ENCODE measurements at regions not wholly inside any gene's neighbourhood (a gene's known extent, or its start where the extent isn't known, plus 50 kb on each side); places are given as distances from the start of the nearest gene placed in this dataset.

DNA sequence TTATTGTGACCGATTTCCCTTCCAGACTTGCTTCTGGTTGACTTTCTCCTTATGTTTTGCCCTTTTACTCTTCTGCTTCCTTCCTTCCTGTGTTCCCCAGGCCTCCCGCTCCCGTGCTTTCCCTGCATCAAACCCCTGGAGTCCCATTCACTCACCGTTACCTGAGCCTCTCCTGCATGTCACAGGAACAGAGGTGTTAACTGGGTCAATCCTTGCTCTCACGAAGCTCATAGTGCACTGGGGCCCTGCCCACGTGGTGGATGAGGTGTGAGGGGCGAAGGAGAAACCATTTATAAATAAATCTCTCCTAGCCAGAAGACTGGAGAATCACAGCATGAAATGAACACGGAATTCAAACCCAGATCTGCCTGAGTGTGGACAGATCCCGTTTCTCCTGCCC lies 83.1 kb upstream of the MSX1 start:
- DNase-seq (ENCODE audit: low read depth), result no peak

DNA sequence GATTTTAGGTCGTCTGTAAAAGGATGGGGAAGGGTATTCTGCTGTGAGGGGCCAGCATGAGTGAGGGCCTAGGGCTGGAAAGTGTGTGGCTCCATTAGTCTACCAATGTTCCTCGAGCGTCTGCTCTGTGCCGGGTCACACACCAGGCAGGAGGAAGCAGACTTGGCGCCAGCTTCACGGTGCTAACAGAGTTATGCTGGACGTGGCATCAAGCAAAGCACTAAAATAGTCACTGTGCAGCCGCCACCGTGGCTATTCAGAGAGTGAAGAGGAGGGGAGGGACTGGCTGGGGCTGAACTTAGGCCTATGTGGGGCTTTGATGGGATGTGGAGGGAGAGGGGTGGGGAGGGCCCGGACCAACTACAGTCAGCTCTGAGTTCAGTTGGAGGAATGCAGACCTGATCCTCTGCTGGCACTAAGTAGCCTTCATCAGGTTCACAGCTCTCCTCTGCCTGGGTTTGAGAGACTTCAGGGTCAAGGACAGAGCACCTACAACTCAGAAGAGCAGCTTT lies 83.9 kb upstream of the MSX1 start:
- no peak for DNase-seq (ENCODE audit: low read depth)
- no peak for TF ChIP-seq CTCF (IDR thresholded peaks at IDR 0.05; ENCODE audit: insufficient read depth, low read depth, low read length, missing control alignments)
- no peak overlapping the region for H3K4me3 ChIP-seq (ENCODE audit: low read depth, low read length)

More for the DNA sequence above, 83.1 kb upstream of the MSX1 start:
- no peak overlapping the region for H3K4me3 ChIP-seq (ENCODE audit: low read depth, low read length)
- no peak for TF ChIP-seq CTCF (IDR thresholded peaks at IDR 0.05; ENCODE audit: insufficient read depth, low read depth, low read length, missing control alignments)

DNA sequence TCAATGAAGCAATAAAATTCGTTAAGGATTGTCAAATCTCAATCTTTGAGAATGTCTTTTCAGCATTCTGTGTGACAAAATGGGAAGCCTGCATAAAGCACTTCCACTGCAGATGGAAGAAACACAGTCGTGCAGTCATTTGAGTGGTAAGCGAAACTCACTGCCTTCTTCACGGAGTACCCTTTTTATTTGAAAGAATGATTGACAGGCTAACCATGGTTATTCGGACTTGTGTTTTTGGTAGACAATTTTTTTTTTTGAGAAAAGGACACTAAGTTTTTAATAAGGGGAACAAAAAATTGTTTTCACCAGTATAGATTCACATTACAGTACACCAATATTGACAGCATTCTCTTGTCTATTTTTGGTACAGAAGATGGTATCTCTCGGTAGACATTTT lies 86.9 kb upstream of the MSX1 start:
- DNase-seq (ENCODE audit: low read depth), result no peak
- no peak overlapping the region for H3K4me3 ChIP-seq (ENCODE audit: low read depth, low read length)
- no peak for TF ChIP-seq CTCF (IDR thresholded peaks at IDR 0.05; ENCODE audit: insufficient read depth, low read depth, low read length, missing control alignments)

DNA sequence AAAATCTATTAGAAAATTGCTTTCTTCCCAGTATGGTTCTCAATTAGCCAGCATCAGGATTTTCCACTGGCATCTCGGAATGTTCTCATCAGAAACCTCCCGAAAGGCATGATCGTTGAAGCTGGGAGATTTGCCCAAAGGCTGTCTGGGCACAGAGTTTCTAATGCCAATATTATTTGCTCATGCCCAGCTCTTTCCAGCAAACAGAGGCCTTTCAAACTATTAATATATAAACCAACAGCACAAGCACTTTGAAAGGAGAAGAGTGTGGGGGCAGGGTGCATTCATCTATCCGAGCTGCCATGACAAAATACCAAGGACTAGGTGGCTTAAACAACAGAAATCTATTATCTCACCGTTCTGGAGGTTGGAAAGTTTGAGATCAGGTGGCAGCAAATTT lies 88.3 kb upstream of the MSX1 start:
- no peak for TF ChIP-seq CTCF (IDR thresholded peaks at IDR 0.05; ENCODE audit: insufficient read depth, low read depth, low read length, missing control alignments)
- H3K4me3 ChIP-seq (ENCODE audit: low read depth, low read length), result no peak overlapping the region
- no peak for DNase-seq (ENCODE audit: low read depth)

- no peak overlapping the region for H3K4me3 ChIP-seq (ENCODE audit: low read depth, low read length)
- TF ChIP-seq CTCF (IDR thresholded peaks at IDR 0.05; ENCODE audit: insufficient read depth, low read depth, low read length, missing control alignments), result no peak
These were observed 88.9 kb upstream of the MSX1 start for GRCh38 chr4:4770610-4771009.

GRCh38 chr4:4766564-4766963 lies 92.9 kb upstream of the MSX1 start:
- DNase-seq (ENCODE audit: low read depth), result no peak
- no peak overlapping the region for H3K4me3 ChIP-seq (ENCODE audit: low read depth, low read length)
- no peak for TF ChIP-seq CTCF (IDR thresholded peaks at IDR 0.05; ENCODE audit: insufficient read depth, low read depth, low read length, missing control alignments)

More at GRCh38 chr4:4770610-4771009, 88.9 kb upstream of the MSX1 start:
- DNase-seq (ENCODE audit: low read depth), result no peak

DNA sequence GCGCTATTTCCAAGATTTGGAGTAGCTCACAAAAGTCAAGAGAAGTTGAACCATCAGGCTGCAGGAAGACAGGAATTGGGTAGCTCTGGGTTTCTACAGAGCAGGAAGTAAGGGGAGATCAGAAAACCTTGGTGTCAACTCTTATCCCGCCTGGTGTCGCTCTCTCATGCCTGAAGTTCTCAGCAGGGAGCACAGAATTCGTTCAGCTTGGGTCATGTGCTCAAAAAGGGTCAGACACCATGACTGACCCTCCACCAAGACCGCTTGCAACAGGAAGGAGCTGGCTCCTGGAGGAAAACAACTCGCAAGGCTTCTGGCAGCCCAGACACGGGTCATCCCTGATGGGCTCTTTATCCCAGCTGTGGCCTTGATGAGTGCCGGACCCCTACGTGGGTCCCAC lies 93.7 kb upstream of the MSX1 start:
- DNase-seq (ENCODE audit: low read depth), result no peak
- no peak overlapping the region for H3K4me3 ChIP-seq (ENCODE audit: low read depth, low read length)
- no peak for TF ChIP-seq CTCF (IDR thresholded peaks at IDR 0.05; ENCODE audit: insufficient read depth, low read depth, low read length, missing control alignments)
